HCT116 (cell line): ENCODE measurements at regions not wholly inside any gene's neighbourhood (a gene's known extent, or its start where the extent isn't known, plus 50 kb on each side); places are given as distances from the start of the nearest gene placed in this dataset.

Experiments used
- ATAC-seq: fragments of 200-7000 bp; cut with Tn5 transposase; 2 replicates; pipeline ENCODE4 v1.9.1; 2020; ENCODE audit warnings: mild to moderate bottlenecking, moderate library complexity
- BruUV-seq: library from RNA; stranded (reverse); fragments of 400-500 nt; replicated peaks from 2 replicates; lab custom pipeline; 2021; lab: Mats Ljungman, UMichigan
- CTCF ChIA-PET: fragments of 300-600 bp; sonication (Branson Sonifier 250); formaldehyde crosslinking; loops from one replicate; lab custom pipeline; 2021; ENCODE audit warnings: antibody characterized with exemption; lab: Charles Lee
- POLR2A ChIA-PET: fragments of 300-600, 350-600 bp; sonication (Branson Sonifier 250); formaldehyde crosslinking; loops from one replicate; lab custom pipeline; 2021; ENCODE audit warnings: antibody characterized with exemption; lab: Charles Lee
- RAD21 ChIA-PET, 2 experiments: fragments of 300-600 bp; sonication (Branson Sonifier 250); formaldehyde crosslinking; loops; one replicate each; lab custom pipeline; 2023; ENCODE audit warnings: low total read pairs in 2 of 2; ENCODE audit not compliant: uncharacterized antibody in 2 of 2, unreplicated experiment in 2 of 2, low non-redundant PET in 1 of 2; lab: Charles Lee
- DNase-seq: peaks from one replicate; pipeline ENCODE4 v3.0.0-alpha.2; 2010; ENCODE audit warnings: low read depth, low spot score
- H2AFZ ChIP-seq: fragments of 200-600 bp; shearing (Covaris generic), sonication (generic); 2 replicates; pipeline ENCODE4 v1.6.1; 2017; ENCODE audit warnings: low read depth, mixed run types, mixed read lengths, antibody characterized with exemption, low read length; ENCODE audit not compliant: poor library complexity, severe bottlenecking
- H3K27ac ChIP-seq: 2 replicates; pipeline ENCODE4 v1.5.1; 2012; ENCODE audit warnings: low read depth, low read length
- H3K27me3 ChIP-seq: fragments of 200-600 bp; sonication (generic); 2 replicates; pipeline ENCODE4 v1.6.1; 2016; ENCODE audit warnings: mixed run types, low read length, mixed read lengths; ENCODE audit not compliant: insufficient read depth
- H3K36me3 ChIP-seq, 2 experiments: fragments of 200-500 bp in 1 of 2; fragments of 200-600 bp in 1 of 2; sonication (Bioruptor generic) in 1 of 2; sonication (generic) in 1 of 2; 2 replicates each; pipeline versions ENCODE4 v1.5.1 to v1.6.1; 2014 to 2016; ENCODE audit warnings: low read length in 2 of 2, inconsistent platforms in 1 of 2, mixed read lengths in 1 of 2, mixed run types in 1 of 2; ENCODE audit not compliant: insufficient read depth in 2 of 2, control insufficient read depth in 1 of 2
- H3K4me1 ChIP-seq, 2 experiments: fragments of 200-600 bp in 1 of 2; sonication (generic) in 1 of 2; 2 replicates each; pipeline versions ENCODE4 v1.5.1 to v1.6.1; 2012 to 2017; ENCODE audit warnings: low read length in 2 of 2, inconsistent platforms in 1 of 2, mild to moderate bottlenecking in 1 of 2, mixed read lengths in 1 of 2, mixed run types in 1 of 2, moderate library complexity in 1 of 2; ENCODE audit not compliant: insufficient read depth in 2 of 2, control insufficient read depth in 1 of 2
- H3K4me2 ChIP-seq: fragments of 200-600 bp; sonication (generic); 2 replicates; pipeline ENCODE4 v1.6.1; 2017; ENCODE audit warnings: mixed run types, low read length, mixed read lengths
- H3K4me3 ChIP-seq, 2 experiments: fragments of 200-600 bp in 1 of 2; sonication (generic) in 1 of 2; replicated peaks in 1 of 2; 2 replicates each; pipeline ENCODE4 v1.5.1; 2011 to 2016; ENCODE audit warnings: low read length in 2 of 2, control low read depth in 1 of 2, low read depth in 1 of 2, mild to moderate bottlenecking in 1 of 2, mixed read lengths in 1 of 2, mixed run types in 1 of 2
- H3K79me2 ChIP-seq: fragments of 200-600 bp; sonication (generic); 2 replicates; pipeline ENCODE4 v1.6.1; 2017; ENCODE audit warnings: mild to moderate bottlenecking, mixed run types, low read length, moderate library complexity, mixed read lengths; ENCODE audit not compliant: insufficient read depth
- H3K9ac ChIP-seq: fragments of 200-600 bp; sonication (generic); 2 replicates; pipeline ENCODE4 v1.6.1; 2016; ENCODE audit warnings: low read length, mixed read lengths
- H3K9me2 ChIP-seq: fragments of 200-600 bp; sonication (generic), shearing (Covaris generic); 2 replicates; pipeline ENCODE4 v1.6.1; 2017; ENCODE audit warnings: mixed run types, mild to moderate bottlenecking, moderate library complexity; ENCODE audit not compliant: insufficient read depth
- H3K9me3 ChIP-seq, 2 experiments: fragments of 200-500 bp in 1 of 2; fragments of 200-600 bp in 1 of 2; sonication (Bioruptor generic) in 1 of 2; sonication (generic) in 1 of 2; 2 replicates each; pipeline ENCODE4 v1.6.1; 2014 to 2017; ENCODE audit warnings: low read length in 2 of 2, mixed read lengths in 2 of 2, inconsistent platforms in 1 of 2, low read depth in 1 of 2, mild to moderate bottlenecking in 1 of 2, mixed run types in 1 of 2, moderate library complexity in 1 of 2; ENCODE audit not compliant: control insufficient read depth in 1 of 2, insufficient read depth in 1 of 2
- H4K20me1 ChIP-seq: fragments of 200-600 bp; sonication (generic), shearing (Covaris generic); 2 replicates; pipeline ENCODE4 v1.6.1; 2017; ENCODE audit warnings: mixed run types, mild to moderate bottlenecking, moderate library complexity; ENCODE audit not compliant: insufficient read depth
- CEBPB ChIP-seq: IDR thresholded peaks from 2 replicates; pipeline ENCODE4 v1.6.1; 2012; ENCODE audit warnings: low read depth
- ELF1 ChIP-seq: IDR thresholded peaks from 2 replicates; pipeline ENCODE4 v1.6.1; 2012; ENCODE audit warnings: low read depth, borderline replicate concordance
- EZH2 ChIP-seq: fragments of 200-600 bp; sonication (generic); IDR thresholded peaks from 2 replicates; pipeline ENCODE4 v1.6.1; 2017; ENCODE audit warnings: antibody characterized with exemption, mixed run types
- EZH2phosphoT487 ChIP-seq: fragments of 200-600 bp; IDR thresholded peaks from 2 replicates; pipeline ENCODE4 v1.6.1; 2018; ENCODE audit warnings: antibody characterized with exemption, borderline replicate concordance
- RAD21 ChIP-seq: IDR thresholded peaks from 2 replicates; pipeline ENCODE4 v1.6.1; 2012; ENCODE audit warnings: low read depth, mild to moderate bottlenecking
- TCF7L2 ChIP-seq: IDR thresholded peaks from 2 replicates; pipeline ENCODE4 v1.7.0; 2011; ENCODE audit warnings: borderline replicate concordance, inconsistent platforms; ENCODE audit not compliant: insufficient read depth, insufficient read length; ENCODE audit errors: extremely low read depth
- ZFX ChIP-seq: fragments of 450-650 bp; IDR thresholded peaks from 2 replicates; pipeline ENCODE4 v1.6.1; 2017
- intact Hi-C: fragments of 100-400 bp; cut with micrococcal nuclease; formaldehyde crosslinking; loops from 2 replicates; pipeline ENCODE4 v1.10.0; 2022
- TF ChIP-seq, protein P1 (sequence below), 3 experiments: fragments of 200-600 bp in 1 of 3; sonication (generic) in 1 of 3; IDR thresholded peaks in 2 of 3; conservative IDR thresholded peaks in 1 of 3; 2 replicates each; pipeline ENCODE4 v1.5.1; 2012 to 2017; ENCODE audit warnings: low read depth in 2 of 3, low read length in 2 of 3, antibody characterized with exemption in 1 of 3, borderline replicate concordance in 1 of 3, control low read depth in 1 of 3, mild to moderate bottlenecking in 1 of 3, mixed read lengths in 1 of 3, mixed run types in 1 of 3, moderate library complexity in 1 of 3; ENCODE audit not compliant: insufficient read depth in 1 of 3
- TF ChIP-seq, protein P2 (sequence below): IDR thresholded peaks from 2 replicates; pipeline ENCODE4 v1.6.1; 2012
- TF ChIP-seq, protein P3 (sequence below): IDR thresholded peaks from 2 replicates; pipeline ENCODE4 v1.6.1; 2012

DNA sequence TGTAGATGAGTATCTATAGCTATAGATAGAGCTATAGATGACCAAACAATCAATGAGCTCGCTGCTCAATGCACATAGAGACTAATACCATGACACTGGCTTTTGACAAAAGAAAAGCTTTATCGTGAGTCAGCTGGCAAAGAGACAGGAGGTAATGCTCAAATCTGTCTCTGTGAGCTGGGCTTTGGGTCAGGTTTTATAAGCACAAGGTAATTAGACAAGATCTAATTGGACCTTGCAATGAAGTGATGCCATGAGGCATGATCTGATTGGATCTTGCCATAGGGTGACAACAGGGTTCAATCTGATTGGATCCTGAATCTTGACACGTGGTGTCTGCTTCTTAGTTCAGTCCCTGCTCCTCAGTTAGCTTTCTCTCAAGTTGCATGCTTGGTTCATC is 180.7 kb upstream of the MXRA5 start:
- intact Hi-C loops, result no loop called here
- Histone ChIP-seq H3K4me1 (no peaks in the 10 kb centered on the region), H4K20me1 (no peaks in the 10 kb centered on the region), H3K4me3 (no peak overlapping the region), H3K36me3 (no peaks in the 10 kb centered on the region), H3K27me3 (no peaks in the 10 kb centered on the region), H3K9ac (no peak overlapping the region), H3K9me2 (no peaks in the 10 kb centered on the region), H3K79me2 (no peaks in the 10 kb centered on the region), H2AFZ (no peak overlapping the region), H3K9me3 (no peaks in the 10 kb centered on the region), H3K4me2 (no peak overlapping the region), H3K27ac (no peak overlapping the region)
- no peak for ATAC-seq
- no TSS peak for BruUV-seq
- DNase-seq, result no peak
- RAD21 ChIA-PET, result no interaction called here
- POLR2A ChIA-PET, result no interaction called here
- TF ChIP-seq EZH2phosphoT487 (no peak), CEBPB (no peak), EZH2 (no peak), TCF7L2 (no peak)
- TF ChIP-seq, protein P1, sequence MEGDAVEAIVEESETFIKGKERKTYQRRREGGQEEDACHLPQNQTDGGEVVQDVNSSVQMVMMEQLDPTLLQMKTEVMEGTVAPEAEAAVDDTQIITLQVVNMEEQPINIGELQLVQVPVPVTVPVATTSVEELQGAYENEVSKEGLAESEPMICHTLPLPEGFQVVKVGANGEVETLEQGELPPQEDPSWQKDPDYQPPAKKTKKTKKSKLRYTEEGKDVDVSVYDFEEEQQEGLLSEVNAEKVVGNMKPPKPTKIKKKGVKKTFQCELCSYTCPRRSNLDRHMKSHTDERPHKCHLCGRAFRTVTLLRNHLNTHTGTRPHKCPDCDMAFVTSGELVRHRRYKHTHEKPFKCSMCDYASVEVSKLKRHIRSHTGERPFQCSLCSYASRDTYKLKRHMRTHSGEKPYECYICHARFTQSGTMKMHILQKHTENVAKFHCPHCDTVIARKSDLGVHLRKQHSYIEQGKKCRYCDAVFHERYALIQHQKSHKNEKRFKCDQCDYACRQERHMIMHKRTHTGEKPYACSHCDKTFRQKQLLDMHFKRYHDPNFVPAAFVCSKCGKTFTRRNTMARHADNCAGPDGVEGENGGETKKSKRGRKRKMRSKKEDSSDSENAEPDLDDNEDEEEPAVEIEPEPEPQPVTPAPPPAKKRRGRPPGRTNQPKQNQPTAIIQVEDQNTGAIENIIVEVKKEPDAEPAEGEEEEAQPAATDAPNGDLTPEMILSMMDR (IDR thresholded peaks at IDR 0.05 in 2 of 3, conservative IDR thresholded peaks at IDR 0.05 in 1 of 3; ENCODE audit: borderline replicate concordance in 1 of 3, insufficient read depth in 1 of 3, low read depth in 2 of 3, low read length in 2 of 3), result no peak
- TF ChIP-seq, protein P2, sequence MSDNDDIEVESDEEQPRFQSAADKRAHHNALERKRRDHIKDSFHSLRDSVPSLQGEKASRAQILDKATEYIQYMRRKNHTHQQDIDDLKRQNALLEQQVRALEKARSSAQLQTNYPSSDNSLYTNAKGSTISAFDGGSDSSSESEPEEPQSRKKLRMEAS, result no peak
- TF ChIP-seq, all 23 proteins: peak for 0
- CTCF ChIA-PET, result no interaction called here

DNA sequence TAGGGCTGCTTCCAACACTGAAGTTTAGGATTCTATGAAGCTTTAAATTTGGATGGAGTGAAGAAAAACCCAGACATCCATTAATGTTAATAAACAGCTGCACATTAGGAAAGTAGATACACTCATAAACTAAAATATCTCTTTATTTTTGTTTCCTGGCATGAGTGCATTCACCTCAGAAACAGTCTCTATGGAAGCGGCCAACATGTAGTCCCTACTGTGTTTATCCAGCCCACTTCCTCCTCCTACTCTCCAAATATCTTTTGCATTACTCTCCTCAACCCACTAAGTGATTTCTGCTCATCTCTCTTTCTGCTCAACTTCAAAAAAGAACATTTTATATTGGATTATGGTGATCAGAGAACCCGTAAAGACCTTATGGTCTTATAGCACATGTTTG is 180.3 kb upstream of the MXRA5 start:
- no peak overlapping the region for H2AFZ ChIP-seq
- no peak overlapping the region for H3K9ac ChIP-seq
- no peaks in the 10 kb centered on the region for H3K4me1 ChIP-seq
- H3K4me3 ChIP-seq, result no peak overlapping the region
- no peaks in the 10 kb centered on the region for H3K79me2 ChIP-seq
- H3K36me3 ChIP-seq, result no peaks in the 10 kb centered on the region
- DNase-seq (no peak), ATAC-seq (no peak)
- H3K27me3 ChIP-seq, result no peaks in the 10 kb centered on the region
- BruUV-seq, result no TSS peak
- H3K4me2 ChIP-seq, result no peak overlapping the region
- no peaks in the 10 kb centered on the region for H3K9me2 ChIP-seq
- TF ChIP-seq ZFX (no peak), ELF1 (no peak), RAD21 (no peak)
- TF ChIP-seq, protein P3, sequence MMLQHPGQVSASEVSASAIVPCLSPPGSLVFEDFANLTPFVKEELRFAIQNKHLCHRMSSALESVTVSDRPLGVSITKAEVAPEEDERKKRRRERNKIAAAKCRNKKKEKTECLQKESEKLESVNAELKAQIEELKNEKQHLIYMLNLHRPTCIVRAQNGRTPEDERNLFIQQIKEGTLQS, result no peak
- no peak overlapping the region for H3K27ac ChIP-seq
- intact Hi-C loops, result no loop called here
- POLR2A ChIA-PET, result no interaction called here
- CTCF ChIA-PET, result no interaction called here
- H3K9me3 ChIP-seq, result no peaks in the 10 kb centered on the region
- H4K20me1 ChIP-seq, result no peaks in the 10 kb centered on the region
- RAD21 ChIA-PET, result no interaction called here
